Lower leg skin (tissue), 4 donors: ENCODE measurements at regions not wholly inside any gene's neighbourhood (a gene's known extent, or its start where the extent isn't known, plus 50 kb on each side); places are given as distances from the start of the nearest gene placed in this dataset.

Experiments
- DNase-seq, 2 donors: peaks; one replicate each; pipeline ENCODE4 v3.0.0-alpha.2; 2019; ENCODE audit warnings: low spot score in 2 of 2
- H3K4me3 ChIP-seq: fragments of 200-600 bp; sonication (generic); 2 replicates; pipeline ENCODE4 v1.5.1; 2017; ENCODE audit warnings: mild to moderate bottlenecking, low read depth; ENCODE audit not compliant: poor library complexity, severe bottlenecking
- POLR2A ChIP-seq, 2 donors: fragments of 450-650 bp; IDR thresholded peaks; one replicate each; pipeline ENCODE4 v1.6.1; 2016 to 2017; ENCODE audit warnings: antibody characterized with exemption in 2 of 2, mild to moderate bottlenecking in 1 of 2, moderate library complexity in 1 of 2
- WGBS, 2 donors: methylation state at CpG; one replicate each; pipeline ENCODE4 v1.1.5; 2018; 5-methylcytosine and 5-hydroxymethylcytosine counted together
- intact Hi-C: fragments of 100-400 bp; cut with DNase I; formaldehyde crosslinking; loops from one replicate; pipeline ENCODE4 v1.15.0; 2023; ENCODE audit warnings: low total_unique reads
- TF ChIP-seq, protein P1 (sequence below), 3 donors: fragments of 450-650 bp; IDR thresholded peaks; one replicate each; pipeline ENCODE4 v1.5.1; 2016; ENCODE audit warnings: antibody characterized with exemption in 3 of 3, mild to moderate bottlenecking in 3 of 3, moderate library complexity in 2 of 3

DNA sequence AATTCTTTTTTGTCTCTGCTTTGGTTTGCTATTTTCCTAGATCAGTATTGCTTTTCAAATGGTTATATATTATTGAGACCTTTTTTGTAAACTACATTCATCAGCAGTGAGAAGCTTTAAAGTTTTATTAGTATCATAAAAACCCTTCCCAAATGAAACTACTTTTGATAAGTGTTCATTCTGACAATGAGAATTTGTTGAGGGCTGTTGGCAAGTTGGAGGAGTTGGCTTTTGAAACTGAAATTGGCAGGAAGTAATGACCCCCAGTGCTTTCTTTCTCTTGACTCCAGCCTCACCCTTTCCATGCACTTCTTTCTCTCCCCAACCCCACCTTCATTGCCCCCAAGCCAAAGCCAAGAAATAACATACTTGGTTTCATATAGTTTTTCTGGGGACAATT, 113.8 kb downstream of the ZIC5 start:
- no peak overlapping the region for H3K4me3 ChIP-seq
- intact Hi-C loops = no loop called here
- no peak for DNase-seq
- TF ChIP-seq, protein P1, sequence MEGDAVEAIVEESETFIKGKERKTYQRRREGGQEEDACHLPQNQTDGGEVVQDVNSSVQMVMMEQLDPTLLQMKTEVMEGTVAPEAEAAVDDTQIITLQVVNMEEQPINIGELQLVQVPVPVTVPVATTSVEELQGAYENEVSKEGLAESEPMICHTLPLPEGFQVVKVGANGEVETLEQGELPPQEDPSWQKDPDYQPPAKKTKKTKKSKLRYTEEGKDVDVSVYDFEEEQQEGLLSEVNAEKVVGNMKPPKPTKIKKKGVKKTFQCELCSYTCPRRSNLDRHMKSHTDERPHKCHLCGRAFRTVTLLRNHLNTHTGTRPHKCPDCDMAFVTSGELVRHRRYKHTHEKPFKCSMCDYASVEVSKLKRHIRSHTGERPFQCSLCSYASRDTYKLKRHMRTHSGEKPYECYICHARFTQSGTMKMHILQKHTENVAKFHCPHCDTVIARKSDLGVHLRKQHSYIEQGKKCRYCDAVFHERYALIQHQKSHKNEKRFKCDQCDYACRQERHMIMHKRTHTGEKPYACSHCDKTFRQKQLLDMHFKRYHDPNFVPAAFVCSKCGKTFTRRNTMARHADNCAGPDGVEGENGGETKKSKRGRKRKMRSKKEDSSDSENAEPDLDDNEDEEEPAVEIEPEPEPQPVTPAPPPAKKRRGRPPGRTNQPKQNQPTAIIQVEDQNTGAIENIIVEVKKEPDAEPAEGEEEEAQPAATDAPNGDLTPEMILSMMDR (IDR thresholded peaks at IDR 0.05) = no peak
- TF ChIP-seq POLR2A (IDR thresholded peaks at IDR 0.05) = no peak

DNA sequence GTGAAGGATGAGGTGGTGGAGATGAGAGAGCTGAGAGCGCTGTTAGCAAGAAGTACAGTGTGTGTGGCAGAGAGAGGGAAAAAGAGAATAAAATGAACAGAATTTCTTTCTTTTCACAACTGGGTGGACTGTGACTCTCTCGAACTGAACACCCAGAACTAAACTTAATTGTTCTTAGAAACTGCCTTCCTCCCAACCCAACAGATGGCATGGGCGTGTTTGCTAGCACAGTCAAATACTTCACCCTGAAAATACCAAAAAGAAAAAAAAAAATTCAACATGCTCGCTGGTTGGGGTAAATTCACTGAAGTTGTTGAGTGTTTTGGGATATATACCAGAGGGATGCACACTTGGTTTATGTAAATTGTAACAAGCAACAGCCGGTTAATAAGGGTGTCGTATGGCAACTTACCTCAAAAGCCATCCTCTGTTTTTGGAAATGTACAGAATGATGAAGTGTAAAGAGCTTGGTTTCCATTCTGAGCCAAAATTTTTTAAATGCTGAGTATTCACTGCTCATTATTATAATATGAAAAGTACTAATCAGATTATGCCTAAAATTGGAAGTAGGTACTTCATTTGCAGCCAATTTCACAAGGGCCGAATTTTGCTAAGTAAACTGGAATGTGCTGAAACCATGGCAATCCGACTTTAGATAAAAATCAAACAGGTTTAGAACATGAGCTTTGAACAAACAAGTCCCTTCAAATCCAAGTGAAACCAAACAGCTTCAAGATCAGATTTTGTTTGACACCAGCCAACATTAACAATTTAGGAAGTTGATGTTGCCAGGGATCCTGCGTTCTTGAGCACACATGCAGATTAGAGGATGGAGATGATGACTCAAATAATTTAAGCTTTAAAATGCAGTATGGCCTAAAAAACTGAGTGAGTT, 115.8 kb downstream of the ZIC5 start:
- TF ChIP-seq, protein P1 (IDR thresholded peaks at IDR 0.05) = no peak
- no peak for TF ChIP-seq POLR2A (IDR thresholded peaks at IDR 0.05)
- no peak overlapping the region for H3K4me3 ChIP-seq
- 46 to 52% methylated on average over 9 of the region's 9 CpGs for WGBS, 2 donors
- intact Hi-C loops = no loop called here
- no peak for DNase-seq

DNA sequence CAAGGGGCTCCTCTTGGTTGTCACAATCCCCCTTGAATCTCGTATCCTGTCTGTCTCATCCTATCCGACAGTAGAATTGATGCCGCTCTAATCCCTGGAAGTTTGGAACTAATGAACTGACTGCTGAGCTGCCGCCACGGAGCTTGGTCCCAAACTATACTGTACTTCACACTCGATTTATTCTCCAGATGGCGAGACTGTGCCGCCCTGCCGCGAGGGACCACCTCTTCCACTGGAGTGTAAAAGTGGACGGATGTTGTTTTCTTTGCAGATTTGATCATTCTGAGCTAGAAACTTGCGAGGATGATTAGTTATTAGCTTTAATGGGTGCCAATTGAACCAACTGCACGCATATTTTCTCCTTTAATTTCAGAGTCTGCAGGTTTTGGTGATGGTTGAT, 117.2 kb downstream of the ZIC5 start:
- intact Hi-C loops = no loop called here
- DNase-seq = no peak
- 89 to 91% methylated on average over 13 of the region's 13 CpGs for WGBS, 2 donors
- TF ChIP-seq, protein P1 (IDR thresholded peaks at IDR 0.05) = no peak
- no peak for TF ChIP-seq POLR2A (IDR thresholded peaks at IDR 0.05)
- H3K4me3 ChIP-seq = no peak overlapping the region

DNA sequence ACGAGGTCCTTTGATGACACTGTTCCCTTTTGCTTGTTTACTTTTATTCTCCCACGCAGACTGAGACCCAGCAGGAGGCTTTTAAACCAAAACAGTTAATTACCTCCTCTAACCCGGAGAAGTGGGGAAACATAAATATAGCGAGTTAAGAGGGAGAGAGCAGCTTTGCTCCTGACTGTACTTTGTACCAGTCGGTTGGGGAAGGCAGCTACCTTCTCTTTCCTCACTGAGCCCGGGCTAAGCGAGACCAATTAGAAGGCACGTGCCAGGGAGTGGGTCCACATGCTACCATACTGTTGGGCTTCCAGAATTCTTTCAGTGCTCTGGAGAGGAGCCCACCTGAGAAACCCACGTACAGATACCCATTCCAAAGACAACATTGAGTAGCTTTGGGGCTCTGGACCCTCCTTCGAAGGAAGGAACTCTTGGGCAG, 124.2 kb downstream of the ZIC5 start:
- TF ChIP-seq POLR2A (IDR thresholded peaks at IDR 0.05) = no peak
- no peak for DNase-seq
- no peak overlapping the region for H3K4me3 ChIP-seq
- WGBS, 2 donors = 67 to 71% methylated on average over 10 of the region's 10 CpGs
- intact Hi-C loops = no loop called here

DNA sequence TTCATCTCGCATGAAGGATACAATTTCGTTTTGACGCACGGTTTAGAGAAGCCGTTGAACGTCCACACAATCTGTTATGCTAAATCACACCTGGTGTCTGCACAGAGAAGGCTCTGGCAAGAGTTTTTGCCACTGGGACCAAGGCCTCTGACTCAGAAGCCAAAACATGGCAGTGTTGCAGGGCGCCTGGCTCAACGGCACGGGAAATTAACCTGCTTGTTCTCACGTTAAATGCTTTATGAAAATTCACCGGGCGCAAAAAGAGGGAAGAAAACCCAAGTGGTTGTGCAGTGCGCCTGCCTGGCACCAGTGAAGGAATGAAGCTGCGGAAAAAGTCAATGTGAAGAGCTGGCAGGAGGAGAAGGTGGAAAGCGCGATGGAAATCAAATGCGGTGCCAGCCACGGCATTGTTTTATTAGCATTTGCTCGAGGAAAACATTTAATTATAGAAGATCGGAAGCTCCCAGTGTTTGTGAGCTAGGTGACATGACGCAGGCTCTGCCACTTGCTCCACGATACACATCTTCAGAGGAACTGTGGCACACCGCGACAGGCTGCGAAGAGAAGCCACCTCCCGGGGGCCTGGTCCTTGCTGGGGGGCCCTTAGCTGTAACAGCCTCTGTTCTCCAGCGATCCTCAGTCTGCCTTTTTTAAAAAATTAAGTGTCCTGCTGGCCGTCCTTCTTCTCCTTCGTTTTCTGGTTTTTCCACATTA, 126.2 kb downstream of the ZIC5 start:
- TF ChIP-seq, protein P1 (IDR thresholded peaks at IDR 0.05) = no peak
- no peak for TF ChIP-seq POLR2A (IDR thresholded peaks at IDR 0.05)
- no peak for DNase-seq
- intact Hi-C loops = no loop called here
- H3K4me3 ChIP-seq = no peak overlapping the region
- WGBS, 2 donors = 85 to 91% methylated on average over 29 of the region's 29 CpGs

DNA sequence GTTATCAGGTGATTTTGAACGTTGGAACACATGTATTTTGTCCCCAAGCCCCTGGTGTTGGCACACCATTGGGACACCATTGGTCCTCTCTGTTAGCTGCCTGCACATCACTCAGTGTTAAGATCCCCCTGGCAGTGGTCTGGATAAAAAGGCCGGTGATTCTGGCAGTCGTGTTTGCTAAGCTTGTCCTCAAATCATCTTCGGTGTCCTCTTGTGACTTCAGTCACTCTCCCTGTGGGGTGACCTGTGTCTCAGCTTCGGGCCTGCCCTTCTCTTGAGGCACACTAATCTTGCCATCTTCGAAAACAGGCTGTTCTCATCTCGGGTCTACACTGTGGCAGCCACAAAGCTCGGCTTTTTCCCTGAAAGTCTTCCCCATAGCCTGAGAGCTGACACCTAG, 127.1 kb downstream of the ZIC5 start:
- TF ChIP-seq, protein P1 (IDR thresholded peaks at IDR 0.05) = no peak
- no peak for TF ChIP-seq POLR2A (IDR thresholded peaks at IDR 0.05)
- intact Hi-C loops = no loop called here
- H3K4me3 ChIP-seq = no peak overlapping the region
- DNase-seq = no peak
- 86 to 88% methylated on average over 8 of the region's 8 CpGs for WGBS, 2 donors
